NCI-H1105 treated with DMSO at 0.1 percent for 48 hours (cell line): ENCODE measurements at regions not wholly inside any gene's neighbourhood (a gene's known extent, or its start where the extent isn't known, plus 50 kb on each side); places are given as distances from the start of the nearest gene placed in this dataset.
"Not testable (repeated sequence)": the region's sequence is repeated elsewhere in the genome, so short reads cannot be mapped to it uniquely, and the experiment has no call there.

Experiments used
- DNase-seq: peaks from one replicate; lab custom pipeline; 2025; lab: John Stamatoyannopoulos, UW

DNA sequence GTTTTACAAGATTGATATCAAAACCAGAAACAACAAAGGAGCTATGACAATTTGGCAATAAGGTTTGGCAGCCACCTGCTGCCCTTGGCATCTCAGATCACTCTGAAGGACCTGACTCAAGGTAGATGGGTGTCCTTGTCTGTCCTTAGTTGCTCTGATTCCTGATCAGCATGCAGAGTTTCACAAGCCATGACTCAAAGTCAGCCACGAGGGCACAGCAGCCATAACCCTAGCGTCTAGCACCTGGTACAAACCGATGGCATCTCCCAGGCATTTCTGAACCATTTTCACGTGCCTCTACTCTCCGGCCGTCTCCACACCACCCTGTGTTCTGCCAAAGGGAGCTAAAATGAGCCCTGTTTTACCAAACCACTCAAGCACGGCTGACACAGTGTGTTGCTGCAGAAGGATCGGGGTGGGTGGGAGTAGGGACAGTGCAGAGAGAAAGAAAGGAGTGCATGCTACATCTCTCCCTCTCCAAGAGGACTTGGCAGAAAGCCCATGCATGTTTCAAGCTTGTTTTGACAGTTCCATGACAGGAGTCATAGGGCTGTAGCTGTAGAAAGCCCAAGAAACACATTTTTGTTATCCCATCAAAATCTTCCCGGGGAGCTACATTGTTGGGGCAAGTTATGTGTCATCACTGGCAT lies 297.3 kb downstream of the ABCC12 start:
- peak; percentile 70 for DNase-seq

GRCh38 chr16:47855431-47855830 lies 300.4 kb downstream of the ABCC12 start:
- DNase-seq = no peak

GRCh38 chr16:47854737-47855136 lies 301.1 kb downstream of the ABCC12 start:
- no peak for DNase-seq

- DNase-seq = no peak
These were observed 302.8 kb downstream of the ABCC12 start for GRCh38 chr16:47852991-47853390.

GRCh38 chr16:47851146-47851545 lies 304.6 kb downstream of the ABCC12 start:
- DNase-seq = no peak

GRCh38 chr16:47849736-47850135 lies 306.1 kb downstream of the ABCC12 start:
- DNase-seq = no peak

DNA sequence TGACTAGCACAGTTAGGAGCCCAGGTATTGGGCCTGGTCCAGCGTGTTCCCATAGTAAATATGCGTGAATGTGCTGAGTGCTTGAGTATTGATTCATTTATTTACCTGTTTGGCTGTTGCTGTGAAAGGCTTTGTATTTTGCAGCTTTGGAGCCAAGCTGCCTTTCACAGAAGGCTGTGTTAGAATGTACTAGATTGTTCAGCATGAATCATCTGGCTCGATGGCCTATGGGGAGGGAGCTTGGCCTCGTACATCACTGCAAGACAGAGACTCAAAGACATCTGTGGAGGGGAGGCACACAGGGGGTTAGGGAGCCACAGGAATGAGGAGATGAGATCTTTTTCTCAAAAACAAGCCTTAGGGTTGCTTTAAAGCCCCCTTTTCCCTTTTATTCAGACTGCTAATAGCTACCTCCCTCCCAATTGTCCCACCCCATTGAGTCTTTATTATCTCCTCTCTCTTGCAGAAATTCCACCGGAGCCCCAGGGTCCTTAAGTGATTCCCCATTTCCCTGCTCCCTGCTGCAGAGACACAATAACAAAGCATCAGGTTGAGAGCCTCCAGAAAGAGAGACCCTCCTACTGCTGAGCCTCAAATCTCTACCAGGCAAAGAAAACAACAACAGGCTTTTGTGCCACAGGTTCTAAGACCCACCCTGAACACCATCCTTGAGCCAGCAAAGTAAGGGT lies 307.2 kb downstream of the ABCC12 start:
- DNase-seq = no peak

DNA sequence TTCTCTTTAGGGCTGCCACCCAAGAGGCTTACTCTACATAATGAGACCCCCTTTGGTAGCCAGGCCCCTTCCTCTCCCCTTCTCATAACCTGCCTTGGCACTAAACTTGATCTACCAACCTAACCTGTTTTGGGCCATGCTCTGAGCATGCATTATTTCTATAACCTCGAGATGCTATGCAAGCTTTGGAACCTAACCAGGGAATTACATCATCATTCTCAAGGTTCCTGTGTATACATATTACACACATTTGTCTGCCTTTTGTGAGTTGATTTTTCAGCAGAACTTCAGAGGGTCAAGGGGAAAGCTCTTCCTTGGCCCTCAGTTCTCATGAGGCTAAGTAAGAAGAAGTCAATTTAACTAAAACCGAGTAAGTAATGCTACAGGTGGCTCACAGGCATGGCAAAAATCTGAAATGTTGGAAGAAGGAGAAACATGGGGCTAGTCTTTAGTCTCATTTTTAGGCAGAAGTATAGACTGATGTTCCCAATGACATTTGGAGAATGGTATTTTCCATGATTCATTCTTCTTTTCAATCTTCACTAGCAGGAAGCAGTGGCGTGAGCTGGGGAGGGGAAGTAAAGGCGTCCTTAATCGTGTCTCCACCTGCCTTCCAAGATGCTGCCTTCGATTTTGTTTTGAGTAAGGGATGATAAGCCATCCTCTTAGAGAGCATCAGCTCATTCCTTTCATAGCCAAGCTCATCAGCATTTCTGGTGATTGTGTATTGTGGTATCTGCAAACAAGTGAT lies 308.4 kb downstream of the ABCC12 start:
- no peak for DNase-seq

- DNase-seq = no peak
These were observed 321.2 kb downstream of the ABCC12 start for GRCh38 chr16:47834485-47835024.

DNA sequence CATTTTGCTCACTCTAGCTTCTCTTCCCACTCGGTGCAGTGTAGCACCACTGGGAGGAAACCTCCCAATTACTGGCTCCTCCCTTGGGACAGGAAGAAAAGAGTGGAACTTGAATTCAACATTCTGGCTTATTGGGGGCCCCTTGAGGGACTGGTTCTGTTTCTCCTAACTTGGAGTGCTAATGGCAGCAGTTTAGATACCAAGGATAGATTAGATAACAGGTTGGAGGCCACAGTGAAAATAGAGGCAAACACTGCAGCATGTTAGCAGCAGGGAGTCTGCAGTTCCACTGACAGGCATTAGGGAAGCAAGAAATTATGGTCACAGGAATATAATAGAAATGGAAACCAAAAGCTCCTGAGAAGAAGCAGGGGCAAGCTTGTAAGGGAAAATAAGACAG lies 322.0 kb downstream of the ABCC12 start:
- DNase-seq = no peak

- peak; percentile 36 for DNase-seq
These were observed 325.8 kb downstream of the ABCC12 start for GRCh38 chr16:47829850-47830600.

DNA sequence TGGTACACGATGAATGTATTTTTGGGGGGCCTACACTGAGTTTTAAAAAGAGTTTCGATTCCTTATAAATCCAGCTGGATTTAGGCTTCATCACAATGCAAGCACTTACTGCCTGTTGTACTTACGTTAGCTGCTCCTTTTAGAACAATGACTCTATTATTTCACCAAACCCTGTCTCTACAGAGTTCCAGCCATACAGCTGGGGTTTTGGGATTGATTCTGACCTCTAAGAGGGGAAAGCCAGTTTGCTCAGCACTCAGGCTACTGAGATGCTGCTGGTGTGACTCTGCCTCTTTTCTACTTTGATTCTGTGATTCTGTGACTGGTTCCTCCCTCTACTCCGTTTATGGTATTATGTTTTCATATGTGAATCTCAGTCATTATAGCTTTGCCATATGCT lies 329.7 kb downstream of the ABCC12 start:
- no peak for DNase-seq

GRCh38 chr16:47817048-47817447 lies 338.7 kb downstream of the ABCC12 start:
- DNase-seq = no peak

GRCh38 chr16:47816511-47816910 lies 339.3 kb downstream of the ABCC12 start:
- DNase-seq = no peak

- no peak for DNase-seq
These were observed 340.1 kb downstream of the ABCC12 start for GRCh38 chr16:47815655-47816054.

DNA sequence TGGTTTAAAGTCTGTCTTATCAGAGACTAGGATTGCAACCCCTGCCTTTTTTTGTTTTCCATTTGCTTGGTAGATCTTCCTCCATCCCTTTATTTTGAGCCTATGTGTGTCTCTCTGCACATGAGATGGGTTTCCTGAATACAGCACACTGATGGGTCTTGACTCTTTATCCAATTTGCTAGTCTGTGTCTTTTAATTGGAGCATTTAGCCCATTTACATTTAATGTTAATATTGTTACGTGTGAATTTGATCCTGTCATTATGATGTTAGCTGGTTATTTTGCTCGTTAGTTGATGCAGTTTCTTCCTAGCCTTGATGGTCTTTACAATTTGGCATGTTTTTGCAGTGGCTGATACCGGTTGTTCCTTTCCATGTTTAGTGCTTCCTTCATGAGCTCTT lies 344.0 kb downstream of the ABCC12 start:
- not testable (repeated sequence) for DNase-seq

- DNase-seq = no peak
These were observed 345.2 kb downstream of the PHKB start for GRCh38 chr16:47806309-47806847.

DNA sequence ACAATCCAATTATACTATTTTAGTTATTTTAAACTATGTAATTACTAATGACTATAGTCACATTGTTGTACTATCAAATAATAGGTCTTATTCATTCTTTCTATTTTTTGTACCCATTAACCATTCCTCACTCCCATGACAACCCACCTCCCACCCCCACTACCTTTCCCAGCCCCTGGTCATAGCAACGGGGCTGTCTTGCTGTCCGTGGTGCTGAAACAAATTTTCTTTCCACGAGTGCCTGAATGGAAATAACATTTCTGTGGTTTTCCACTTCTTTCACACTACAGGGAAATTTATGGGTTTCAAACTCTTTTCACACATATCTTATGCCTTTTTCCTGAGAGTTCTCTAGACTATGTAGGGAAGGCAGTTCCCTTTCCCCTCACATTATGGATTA lies 326.6 kb downstream of the PHKB start:
- DNase-seq = no peak

DNA sequence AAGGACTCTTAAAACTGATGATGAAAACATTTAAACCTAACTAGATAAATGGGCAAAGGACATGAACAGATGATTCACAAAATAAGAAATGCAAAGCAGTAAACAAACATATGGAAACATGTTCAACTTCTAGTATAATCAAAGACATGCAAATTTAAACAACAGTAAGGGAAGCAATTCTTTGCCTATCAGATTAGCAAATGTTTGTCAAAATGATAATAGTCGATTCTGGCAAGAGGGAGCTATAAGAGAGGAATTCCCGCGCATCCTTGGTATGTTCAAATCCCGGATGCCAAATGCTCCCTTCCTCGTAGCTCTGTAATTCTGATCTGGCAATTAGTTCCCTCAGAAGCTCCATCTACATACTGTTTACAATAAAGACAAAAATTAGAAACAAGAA lies 320.5 kb downstream of the PHKB start:
- no peak for DNase-seq

DNA sequence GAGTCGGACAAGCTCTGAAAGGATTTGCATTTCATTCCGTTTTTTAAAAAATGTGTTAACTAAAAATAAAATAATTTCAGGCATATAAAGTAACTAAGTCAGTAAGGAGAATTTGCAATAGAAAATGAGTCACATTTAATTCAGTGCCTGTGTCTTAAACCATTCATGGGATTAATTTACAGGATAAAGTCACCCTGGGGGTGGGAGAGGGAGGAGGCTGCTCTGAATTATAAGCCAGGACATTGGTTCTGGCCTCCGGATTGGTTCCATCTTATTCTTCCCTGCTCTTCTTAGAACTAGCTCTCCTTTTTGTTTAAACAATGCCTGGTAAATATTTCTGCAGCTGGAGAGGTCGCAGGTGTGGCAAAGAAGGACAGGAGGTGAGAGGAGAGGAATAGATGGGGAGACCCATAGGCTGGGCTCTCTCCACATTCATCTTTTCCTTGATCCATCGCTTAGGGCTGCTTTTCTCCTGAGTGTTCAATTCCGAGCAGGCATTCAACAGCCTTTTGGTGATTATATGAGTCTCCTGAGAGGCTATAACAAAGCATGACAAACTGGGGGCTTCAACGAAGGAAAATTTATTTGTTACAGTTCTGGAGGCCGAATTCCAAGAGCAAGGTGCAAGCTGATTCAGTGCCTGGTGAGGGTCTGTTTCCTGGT lies 319.2 kb downstream of the PHKB start:
- no peak for DNase-seq
